ENCODE measurements at regions not wholly inside any gene's neighbourhood (a gene's known extent, or its start where the extent isn't known, plus 50 kb on each side); places are given as distances from the start of the nearest gene placed in this dataset.

DNA sequence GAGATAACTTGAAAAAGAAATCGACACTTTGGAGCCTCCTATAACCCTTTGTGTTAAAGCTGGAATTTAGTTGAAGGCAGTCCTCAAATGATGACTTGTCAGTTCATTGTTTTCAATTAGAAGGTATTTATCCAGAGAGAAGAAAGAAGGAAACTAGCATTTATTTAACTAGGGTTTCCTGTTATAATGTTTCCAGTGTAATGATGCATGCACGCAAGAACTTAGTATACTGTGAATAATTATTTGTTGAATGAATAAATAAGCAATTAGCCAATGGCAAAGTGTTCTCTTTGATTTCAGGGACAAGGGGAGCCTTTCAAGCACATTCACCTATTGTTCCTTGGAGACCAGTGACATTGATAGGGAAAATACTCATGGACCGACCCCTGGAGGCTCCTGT, 307.4 kb downstream of the KLF5 start:
- no peak for TF ChIP-seq SRF (IDR thresholded peaks at IDR 0.05; ENCODE audit: low read depth)
- no peak for TF ChIP-seq ZFX (IDR thresholded peaks at IDR 0.05)
- no peak for TF ChIP-seq ZNF274 (IDR thresholded peaks at IDR 0.05; ENCODE audit: low read depth, low read length)
- no peak for TF ChIP-seq REST (IDR thresholded peaks at IDR 0.05; ENCODE audit: low read depth)
- TF ChIP-seq YY1 (IDR thresholded peaks at IDR 0.05; ENCODE audit: extremely low read depth, insufficient replicate concordance, low read depth, low read length) = no peak
- TF ChIP-seq, protein P1, sequence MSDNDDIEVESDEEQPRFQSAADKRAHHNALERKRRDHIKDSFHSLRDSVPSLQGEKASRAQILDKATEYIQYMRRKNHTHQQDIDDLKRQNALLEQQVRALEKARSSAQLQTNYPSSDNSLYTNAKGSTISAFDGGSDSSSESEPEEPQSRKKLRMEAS (IDR thresholded peaks at IDR 0.05) = no peak
- TF ChIP-seq EZH2 (IDR thresholded peaks at IDR 0.05) = no peak
- no peak for TF ChIP-seq FOSL1 (IDR thresholded peaks at IDR 0.05; ENCODE audit: low read depth)
- TF ChIP-seq ELF1 (IDR thresholded peaks at IDR 0.05; ENCODE audit: borderline replicate concordance, low read depth) = no peak
- no peak for TF ChIP-seq TCF7L2 (IDR thresholded peaks at IDR 0.05; ENCODE audit: borderline replicate concordance, extremely low read depth, insufficient read depth, insufficient read length)
- no peak for TF ChIP-seq CBX3 (IDR thresholded peaks at IDR 0.05; ENCODE audit: low read depth)
- TF ChIP-seq, protein P2, sequence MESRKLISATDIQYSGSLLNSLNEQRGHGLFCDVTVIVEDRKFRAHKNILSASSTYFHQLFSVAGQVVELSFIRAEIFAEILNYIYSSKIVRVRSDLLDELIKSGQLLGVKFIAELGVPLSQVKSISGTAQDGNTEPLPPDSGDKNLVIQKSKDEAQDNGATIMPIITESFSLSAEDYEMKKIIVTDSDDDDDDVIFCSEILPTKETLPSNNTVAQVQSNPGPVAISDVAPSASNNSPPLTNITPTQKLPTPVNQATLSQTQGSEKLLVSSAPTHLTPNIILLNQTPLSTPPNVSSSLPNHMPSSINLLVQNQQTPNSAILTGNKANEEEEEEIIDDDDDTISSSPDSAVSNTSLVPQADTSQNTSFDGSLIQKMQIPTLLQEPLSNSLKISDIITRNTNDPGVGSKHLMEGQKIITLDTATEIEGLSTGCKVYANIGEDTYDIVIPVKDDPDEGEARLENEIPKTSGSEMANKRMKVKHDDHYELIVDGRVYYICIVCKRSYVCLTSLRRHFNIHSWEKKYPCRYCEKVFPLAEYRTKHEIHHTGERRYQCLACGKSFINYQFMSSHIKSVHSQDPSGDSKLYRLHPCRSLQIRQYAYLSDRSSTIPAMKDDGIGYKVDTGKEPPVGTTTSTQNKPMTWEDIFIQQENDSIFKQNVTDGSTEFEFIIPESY (IDR thresholded peaks at IDR 0.05; ENCODE audit: extremely low read depth, insufficient replicate concordance, low read length) = no peak
- no peaks in the 10 kb centered on the region for H3K9me2 ChIP-seq (ENCODE audit: insufficient read depth)
- no peaks in the 10 kb centered on the region for H3K36me3 ChIP-seq (ENCODE audit: control insufficient read depth in 1 of 2, insufficient read depth in 2 of 2, low read length in 2 of 2)
- ChIA-PET POLR2A (interaction anchor here (0.5 kb wide), 1 partner anchor 22 kb away, joined by 3 read pairs; no protein-coding TSS in a partner anchor), CTCF (no interaction called here), RAD21 (ENCODE audit: low non-redundant PET in 1 of 2, low total read pairs in 2 of 2, uncharacterized antibody in 2 of 2, unreplicated experiment in 2 of 2) (no interaction called here)
- BruUV-seq (replicated peaks) = no TSS peak
- no peak overlapping the region for H2AFZ ChIP-seq (ENCODE audit: low read depth, low read length, poor library complexity, severe bottlenecking)
- no peaks in the 10 kb centered on the region for H3K9me3 ChIP-seq (ENCODE audit: control insufficient read depth in 1 of 2, insufficient read depth in 1 of 2, low read depth in 1 of 2, low read length in 2 of 2)
- no peak for DNase-seq (ENCODE audit: low read depth, low spot score)
- H3K4me1 ChIP-seq (ENCODE audit: control insufficient read depth in 1 of 2, insufficient read depth in 2 of 2, low read length in 2 of 2) = peaks cover 0 to 8% of the 10 kb centered on the region in 2 experiments; a peak in 1 of 4 replicates
- H3K4me2 ChIP-seq (ENCODE audit: low read length) = no peak overlapping the region
- intact Hi-C loops (cut with micrococcal nuclease) = no loop called here
- no peaks in the 10 kb centered on the region for H4K20me1 ChIP-seq (ENCODE audit: insufficient read depth)
- H3K27ac ChIP-seq (ENCODE audit: low read depth, low read length) = no peak overlapping the region
- no peak overlapping the region for H3K4me3 ChIP-seq (replicated peaks in 1 of 2; ENCODE audit: low read depth in 1 of 2, low read length in 2 of 2)
- no peaks in the 10 kb centered on the region for H3K79me2 ChIP-seq (ENCODE audit: insufficient read depth, low read length)
- H3K27me3 ChIP-seq (ENCODE audit: insufficient read depth, low read length) = no peaks in the 10 kb centered on the region
- H3K9ac ChIP-seq (ENCODE audit: low read length) = no peak overlapping the region
- no peak for ATAC-seq

Measured in HCT116 (cell line).